ENCODE measurements at regions not wholly inside any gene's neighbourhood (a gene's known extent, or its start where the extent isn't known, plus 50 kb on each side); places are given as distances from the start of the nearest gene placed in this dataset.

- H3K4me2 ChIP-seq, result no peak overlapping the region
- peak; percentile 46; the same call in 1 of the 2 replicates for TF ChIP-seq Cebpa-rat (IDR thresholded peaks at IDR 0.05)
- no peak overlapping the region for H3K27ac ChIP-seq
Measured at GRCh38 chr1:90394247-90394646, 322.9 kb downstream of the BARHL2 start.

GRCh38 chr1:90393025-90393424, 324.1 kb downstream of the BARHL2 start:
- H4K20me1 ChIP-seq, result no peaks in the 10 kb centered on the region
- H3K9me3 ChIP-seq, result no peaks in the 10 kb centered on the region
- TF ChIP-seq Cebpa-rat (IDR thresholded peaks at IDR 0.05), result no peak
- no peaks in the 10 kb centered on the region for H3K36me3 ChIP-seq
- H3K9ac ChIP-seq, result no peak overlapping the region
- no peaks in the 10 kb centered on the region for H3K4me1 ChIP-seq
- H3K27me3 ChIP-seq, result no peaks in the 10 kb centered on the region
- no peak overlapping the region for H3K27ac ChIP-seq
- H3K4me2 ChIP-seq, result no peak overlapping the region
- H3K4me3 ChIP-seq, result no peak overlapping the region

More at GRCh38 chr1:90394247-90394646, 322.9 kb downstream of the BARHL2 start:
- Histone ChIP-seq H3K4me3 (no peak overlapping the region), H3K27me3 (no peaks in the 10 kb centered on the region), H3K36me3 (no peaks in the 10 kb centered on the region), H3K4me1 (no peaks in the 10 kb centered on the region), H4K20me1 (no peaks in the 10 kb centered on the region), H3K9ac (no peak overlapping the region), H3K9me3 (no peaks in the 10 kb centered on the region)

- H3K4me2 ChIP-seq, result no peak overlapping the region
- no peaks in the 10 kb centered on the region for H3K36me3 ChIP-seq
- H3K9me3 ChIP-seq, result no peaks in the 10 kb centered on the region
- H3K27me3 ChIP-seq, result no peaks in the 10 kb centered on the region
- H3K4me3 ChIP-seq, result no peak overlapping the region
- no peaks in the 10 kb centered on the region for H4K20me1 ChIP-seq
- no peak for TF ChIP-seq Cebpa-rat (IDR thresholded peaks at IDR 0.05)
- no peak overlapping the region for H3K27ac ChIP-seq
- no peak overlapping the region for H3K9ac ChIP-seq
- H3K4me1 ChIP-seq, result no peaks in the 10 kb centered on the region
Measured at GRCh38 chr1:90391126-90391525, 326.0 kb downstream of the BARHL2 start.

GRCh38 chr1:90387805-90388204, 329.3 kb downstream of the BARHL2 start:
- no peaks in the 10 kb centered on the region for H3K36me3 ChIP-seq
- no peaks in the 10 kb centered on the region for H3K27me3 ChIP-seq
- no peaks in the 10 kb centered on the region for H3K9me3 ChIP-seq
- H3K4me1 ChIP-seq, result no peaks in the 10 kb centered on the region
- no peak overlapping the region for H3K27ac ChIP-seq
- no peaks in the 10 kb centered on the region for H4K20me1 ChIP-seq
- TF ChIP-seq Cebpa-rat (IDR thresholded peaks at IDR 0.05), result no peak
- H3K9ac ChIP-seq, result no peak overlapping the region
- H3K4me2 ChIP-seq, result no peak overlapping the region
- H3K4me3 ChIP-seq, result no peak overlapping the region

GRCh38 chr1:90386899-90387720, 330.0 kb downstream of the BARHL2 start:
- no peak overlapping the region for H3K9ac ChIP-seq

GRCh38 chr1:90384193-90384592, 332.9 kb downstream of the BARHL2 start:
- Histone ChIP-seq H3K9me3 (no peaks in the 10 kb centered on the region), H3K4me3 (no peak overlapping the region), H3K9ac (no peak overlapping the region), H3K36me3 (no peaks in the 10 kb centered on the region), H3K27ac (no peak overlapping the region), H3K27me3 (no peaks in the 10 kb centered on the region), H3K4me2 (no peak overlapping the region), H4K20me1 (no peaks in the 10 kb centered on the region), H3K4me1 (no peaks in the 10 kb centered on the region)
- TF ChIP-seq Cebpa-rat (IDR thresholded peaks at IDR 0.05), result no peak

More at GRCh38 chr1:90386899-90387720, 330.0 kb downstream of the BARHL2 start:
- Histone ChIP-seq H3K4me1 (no peaks in the 10 kb centered on the region), H3K4me3 (no peak overlapping the region), H3K27me3 (no peaks in the 10 kb centered on the region), H3K27ac (no peak overlapping the region), H3K9me3 (no peaks in the 10 kb centered on the region), H3K4me2 (no peak overlapping the region), H4K20me1 (no peaks in the 10 kb centered on the region), H3K36me3 (no peaks in the 10 kb centered on the region)
- no peak for TF ChIP-seq Cebpa-rat (IDR thresholded peaks at IDR 0.05)

- TF ChIP-seq Cebpa-rat (IDR thresholded peaks at IDR 0.05), result no peak
- Histone ChIP-seq H3K27me3 (no peaks in the 10 kb centered on the region), H3K4me1 (no peaks in the 10 kb centered on the region), H3K27ac (no peak overlapping the region), H3K36me3 (no peaks in the 10 kb centered on the region), H3K4me2 (no peak overlapping the region), H3K4me3 (no peak overlapping the region), H4K20me1 (no peaks in the 10 kb centered on the region), H3K9ac (no peak overlapping the region), H3K9me3 (no peaks in the 10 kb centered on the region)
Measured at GRCh38 chr1:90382161-90382560, 334.9 kb downstream of the BARHL2 start.

GRCh38 chr1:90381598-90381997, 335.5 kb downstream of the BARHL2 start:
- Histone ChIP-seq H3K9me3 (no peaks in the 10 kb centered on the region), H4K20me1 (no peaks in the 10 kb centered on the region), H3K27me3 (no peaks in the 10 kb centered on the region), H3K27ac (no peak overlapping the region), H3K9ac (no peak overlapping the region), H3K4me1 (no peaks in the 10 kb centered on the region), H3K4me3 (no peak overlapping the region), H3K36me3 (no peaks in the 10 kb centered on the region), H3K4me2 (no peak overlapping the region)
- TF ChIP-seq Cebpa-rat (IDR thresholded peaks at IDR 0.05), result no peak

- Histone ChIP-seq H4K20me1 (peaks cover 10% of the 10 kb centered on the region; the same call in 1 of the 2 replicates), H3K4me3 (no peak overlapping the region), H3K4me1 (peaks cover 18% of the 10 kb centered on the region), H3K9me3 (no peaks in the 10 kb centered on the region), H3K9ac (no peak overlapping the region), H3K4me2 (peak overlapping the region; percentile 60), H3K36me3 (no peaks in the 10 kb centered on the region), H3K27me3 (no peaks in the 10 kb centered on the region), H3K27ac (no peak overlapping the region)
- TF ChIP-seq Cebpa-rat (IDR thresholded peaks at IDR 0.05), result no peak
Measured at GRCh38 chr1:90371448-90371813, 345.7 kb downstream of the BARHL2 start.

GRCh38 chr1:90370686-90371447, 346.2 kb downstream of the BARHL2 start:
- Histone ChIP-seq H3K4me1 (peaks cover 18% of the 10 kb centered on the region), H3K27ac (no peak overlapping the region), H3K9me3 (no peaks in the 10 kb centered on the region), H3K9ac (no peak overlapping the region), H3K36me3 (no peaks in the 10 kb centered on the region), H3K4me3 (no peak overlapping the region), H3K27me3 (no peaks in the 10 kb centered on the region), H3K4me2 (peak overlapping the region; percentile 60), H4K20me1 (peaks cover 10% of the 10 kb centered on the region; the same call in 1 of the 2 replicates)
- TF ChIP-seq Cebpa-rat (IDR thresholded peaks at IDR 0.05), result no peak
